ENCODE measurements at regions not wholly inside any gene's neighbourhood (a gene's known extent, or its start where the extent isn't known, plus 50 kb on each side); places are given as distances from the start of the nearest gene placed in this dataset.
A peak's percentile ranks its signal among the peaks of the same experiment; 100 is the strongest.
"Not testable (repeated sequence)": the region's sequence is repeated elsewhere in the genome, so short reads cannot be mapped to it uniquely, and the experiment has no call there.

- no peak for TF ChIP-seq CTCF (IDR thresholded peaks at IDR 0.05; ENCODE audit: low read depth, low read length)
- DNase-seq (ENCODE audit: low read depth in 2 of 2), result no peak
- no peak overlapping the region for H3K4me3 ChIP-seq (replicated peaks in 1 of 2; ENCODE audit: low read depth in 2 of 2, low read length in 2 of 2)
Measured at GRCh38 chr7:26084418-26084817, 67.6 kb upstream of the NFE2L3 start.

- no peak for DNase-seq (ENCODE audit: low read depth in 2 of 2)
- no peak overlapping the region for H3K4me3 ChIP-seq (replicated peaks in 1 of 2; ENCODE audit: low read depth in 2 of 2, low read length in 2 of 2)
- no peak for TF ChIP-seq CTCF (IDR thresholded peaks at IDR 0.05; ENCODE audit: low read depth, low read length)
Measured at GRCh38 chr7:26085771-26086170, 66.2 kb upstream of the NFE2L3 start.

- DNase-seq (ENCODE audit: low read depth in 2 of 2), result no peak
- TF ChIP-seq CTCF (IDR thresholded peaks at IDR 0.05; ENCODE audit: low read depth, low read length), result no peak
- no peak overlapping the region for H3K4me3 ChIP-seq (replicated peaks in 1 of 2; ENCODE audit: low read depth in 2 of 2, low read length in 2 of 2)
Measured at GRCh38 chr7:26087321-26088091, 64.5 kb upstream of the NFE2L3 start.

- not testable (repeated sequence) for DNase-seq (ENCODE audit: low read depth in 2 of 2); H3K4me3 ChIP-seq (replicated peaks in 1 of 2; ENCODE audit: low read depth in 2 of 2, low read length in 2 of 2)
Measured at GRCh38 chr7:26089469-26089868, 62.5 kb upstream of the NFE2L3 start.

- DNase-seq (ENCODE audit: low read depth in 2 of 2), result peak; percentile 79 to 82
- TF ChIP-seq CTCF (IDR thresholded peaks at IDR 0.05; ENCODE audit: low read depth, low read length), result peak; percentile 72
Measured at GRCh38 chr7:26090927-26091519, 61.0 kb upstream of the NFE2L3 start.

GRCh38 chr7:26091933-26092332 lies 60.1 kb upstream of the NFE2L3 start:
- H3K4me3 ChIP-seq (replicated peaks in 1 of 2; ENCODE audit: low read depth in 2 of 2, low read length in 2 of 2), result no peak overlapping the region
- peak; percentile 5 to 14 for DNase-seq (ENCODE audit: low read depth in 2 of 2)
- TF ChIP-seq CTCF (IDR thresholded peaks at IDR 0.05; ENCODE audit: low read depth, low read length), result peak; percentile 16

More at GRCh38 chr7:26090927-26091519, 61.0 kb upstream of the NFE2L3 start:
- no peak overlapping the region for H3K4me3 ChIP-seq (replicated peaks in 1 of 2; ENCODE audit: low read depth in 2 of 2, low read length in 2 of 2)

- no peak overlapping the region for H3K4me3 ChIP-seq (replicated peaks in 1 of 2; ENCODE audit: low read depth in 2 of 2, low read length in 2 of 2)
- TF ChIP-seq CTCF (IDR thresholded peaks at IDR 0.05; ENCODE audit: low read depth, low read length), result no peak
- DNase-seq (ENCODE audit: low read depth in 2 of 2), result no peak
Measured at GRCh38 chr7:26093023-26093422, 59.0 kb upstream of the NFE2L3 start.
